Mesendoderm (in vitro differentiated cells): ENCODE measurements at regions not wholly inside any gene's neighbourhood (a gene's known extent, or its start where the extent isn't known, plus 50 kb on each side); places are given as distances from the start of the nearest gene placed in this dataset.

Source experiments
- DNase-seq: peaks from one replicate; pipeline ENCODE4 v3.0.0; 2013
- H2AK5ac ChIP-seq: 2 replicates; pipeline ENCODE4 v1.6.1; 2013; ENCODE audit warnings: low read length, inconsistent platforms
- H2BK120ac ChIP-seq: 2 replicates; pipeline ENCODE4 v1.6.1; 2013; ENCODE audit warnings: low read depth, mild to moderate bottlenecking, low read length, moderate library complexity, mixed read lengths
- H2BK15ac ChIP-seq: replicated peaks from 2 replicates; pipeline ENCODE4 v1.6.1; 2013; ENCODE audit warnings: low read depth, mild to moderate bottlenecking, moderate library complexity
- H2BK5ac ChIP-seq: 2 replicates; pipeline ENCODE4 v1.6.1; 2013; ENCODE audit warnings: low read length, inconsistent platforms
- H3K18ac ChIP-seq: 2 replicates; pipeline ENCODE4 v1.6.1; 2013; ENCODE audit warnings: mild to moderate bottlenecking, low read length, mixed read lengths
- H3K23ac ChIP-seq: one replicate; pipeline ENCODE4 v1.6.1; 2013; ENCODE audit warnings: low read length
- H3K27ac ChIP-seq: 2 replicates; pipeline ENCODE4 v1.5.1; 2013; ENCODE audit warnings: low read depth, mild to moderate bottlenecking, inconsistent platforms, low read length, moderate library complexity
- H3K27me3 ChIP-seq: 2 replicates; pipeline ENCODE4 v1.6.1; 2013; ENCODE audit warnings: low read length, control low read depth, mild to moderate bottlenecking, inconsistent platforms; ENCODE audit not compliant: insufficient read depth, poor library complexity
- H3K36me3 ChIP-seq: 2 replicates; pipeline ENCODE4 v1.6.1; 2013; ENCODE audit warnings: low read length, inconsistent platforms; ENCODE audit not compliant: control insufficient read depth, insufficient read depth
- H3K4ac ChIP-seq: one replicate; pipeline ENCODE4 v1.6.1; 2013; ENCODE audit warnings: low read depth, mild to moderate bottlenecking, low read length, moderate library complexity
- H3K4me1 ChIP-seq: 2 replicates; pipeline ENCODE4 v1.6.1; 2013; ENCODE audit warnings: low read depth, low read length, inconsistent platforms; ENCODE audit not compliant: control insufficient read depth
- H3K4me2 ChIP-seq: 2 replicates; pipeline ENCODE4 v1.6.1; 2013; ENCODE audit warnings: low read length
- H3K4me3 ChIP-seq: 2 replicates; pipeline ENCODE4 v1.5.1; 2013; ENCODE audit warnings: mild to moderate bottlenecking, low read length
- H3K56ac ChIP-seq: one replicate; pipeline ENCODE4 v1.6.1; 2013; ENCODE audit warnings: low read length
- H3K79me1 ChIP-seq: 2 replicates; pipeline ENCODE4 v1.6.1; 2013; ENCODE audit warnings: low read length, inconsistent platforms
- H3K79me2 ChIP-seq: 2 replicates; pipeline ENCODE4 v1.6.1; 2013; ENCODE audit warnings: mild to moderate bottlenecking, low read length; ENCODE audit not compliant: control insufficient read depth, insufficient read depth
- H3K9ac ChIP-seq: 2 replicates; pipeline ENCODE4 v1.6.1; 2013; ENCODE audit warnings: low read length, inconsistent platforms
- H4K5ac ChIP-seq: one replicate; pipeline ENCODE4 v1.6.1; 2013; ENCODE audit warnings: low read length
- H4K8ac ChIP-seq: one replicate; pipeline ENCODE4 v1.6.1; 2013; ENCODE audit warnings: low read depth, mild to moderate bottlenecking, control low read depth, low read length, moderate library complexity
- whole genome bisulfite sequencing: extraction: QIAGEN DNeasy Blood & Tissue Kit; methylation state at CpG from one replicate; pipeline ENCODE4 v1.1.7; 2013; ENCODE audit warnings: low lambda C conversion rate, missing lambda C conversion rate; ENCODE audit not compliant: insufficient coverage; ENCODE audit errors: extremely low coverage; 5-methylcytosine and 5-hydroxymethylcytosine counted together

DNA sequence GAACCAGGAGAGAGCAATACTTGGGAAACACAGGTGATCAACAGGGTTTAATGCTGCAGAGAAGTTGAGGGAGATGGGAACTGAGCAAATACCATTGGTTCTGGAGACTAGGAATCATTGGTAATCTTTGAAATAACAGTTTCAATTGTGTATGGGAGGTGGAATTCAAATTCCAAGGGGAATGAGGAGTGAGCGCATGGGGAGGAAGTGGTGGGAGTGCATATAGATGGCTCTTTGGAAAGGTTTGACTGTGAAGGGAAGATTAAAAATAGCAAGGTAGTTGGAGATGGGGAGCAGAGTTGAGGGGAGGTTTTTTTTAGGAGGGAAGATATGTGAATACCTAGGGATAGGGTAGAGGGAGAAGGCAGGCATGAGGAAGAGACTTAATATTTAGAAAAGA, 51.1 kb upstream of the ROPN1 start:
- no peak overlapping the region for H2BK15ac ChIP-seq
- H4K8ac ChIP-seq = no peak overlapping the region
- H3K9ac ChIP-seq = no peak overlapping the region
- H3K36me3 ChIP-seq = no peaks in the 10 kb centered on the region
- H3K4ac ChIP-seq = no peak overlapping the region
- no peak overlapping the region for H3K56ac ChIP-seq
- no peak overlapping the region for H2AK5ac ChIP-seq
- H3K4me1 ChIP-seq = no peaks in the 10 kb centered on the region
- no peak overlapping the region for H2BK5ac ChIP-seq
- no peaks in the 10 kb centered on the region for H3K79me1 ChIP-seq
- H3K27me3 ChIP-seq = no peaks in the 10 kb centered on the region
- H3K23ac ChIP-seq = no peak overlapping the region
- H3K4me3 ChIP-seq = no peak overlapping the region
- no peak overlapping the region for H4K5ac ChIP-seq
- H3K79me2 ChIP-seq = no peaks in the 10 kb centered on the region
- H3K27ac ChIP-seq = no peak overlapping the region
- DNase-seq = no peak
- WGBS = no CpG with 5 or more reads among the region's 1 CpG
- no peak overlapping the region for H3K4me2 ChIP-seq
- H3K18ac ChIP-seq = no peak overlapping the region
- H2BK120ac ChIP-seq = no peak overlapping the region

DNA sequence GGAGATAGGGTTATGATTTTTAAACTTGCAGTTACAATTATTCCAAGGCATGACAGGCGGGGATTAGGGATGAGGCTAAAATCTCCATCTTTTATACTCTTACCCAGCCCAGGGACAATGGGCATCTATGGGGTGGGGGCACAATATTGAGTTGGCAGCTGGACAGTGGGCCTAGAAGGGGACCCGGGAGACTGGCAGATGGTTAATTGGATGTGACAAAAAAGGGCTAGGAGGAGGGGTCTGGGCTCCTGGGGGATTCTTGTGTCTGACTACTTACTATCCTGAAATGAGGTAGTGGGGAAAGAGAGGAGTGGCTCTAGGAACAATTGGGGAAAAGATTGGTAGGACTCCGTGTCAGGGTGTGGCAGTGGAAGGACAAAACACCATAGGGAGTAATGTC, 53.0 kb upstream of the ROPN1 start:
- H2AK5ac ChIP-seq = no peak overlapping the region
- no peak overlapping the region for H4K8ac ChIP-seq
- no peak overlapping the region for H3K27ac ChIP-seq
- no peak overlapping the region for H2BK120ac ChIP-seq
- H3K36me3 ChIP-seq = no peaks in the 10 kb centered on the region
- H3K18ac ChIP-seq = no peak overlapping the region
- H3K79me1 ChIP-seq = no peaks in the 10 kb centered on the region
- no peak overlapping the region for H3K9ac ChIP-seq
- no peak for DNase-seq
- H3K4ac ChIP-seq = no peak overlapping the region
- H3K4me2 ChIP-seq = no peak overlapping the region
- WGBS = no CpG with 5 or more reads among the region's 3 CpGs
- no peak overlapping the region for H3K4me3 ChIP-seq
- H4K5ac ChIP-seq = no peak overlapping the region
- no peaks in the 10 kb centered on the region for H3K4me1 ChIP-seq
- no peaks in the 10 kb centered on the region for H3K27me3 ChIP-seq
- no peak overlapping the region for H3K23ac ChIP-seq
- no peak overlapping the region for H2BK5ac ChIP-seq
- H3K79me2 ChIP-seq = no peaks in the 10 kb centered on the region
- no peak overlapping the region for H3K56ac ChIP-seq
- H2BK15ac ChIP-seq = no peak overlapping the region

DNA sequence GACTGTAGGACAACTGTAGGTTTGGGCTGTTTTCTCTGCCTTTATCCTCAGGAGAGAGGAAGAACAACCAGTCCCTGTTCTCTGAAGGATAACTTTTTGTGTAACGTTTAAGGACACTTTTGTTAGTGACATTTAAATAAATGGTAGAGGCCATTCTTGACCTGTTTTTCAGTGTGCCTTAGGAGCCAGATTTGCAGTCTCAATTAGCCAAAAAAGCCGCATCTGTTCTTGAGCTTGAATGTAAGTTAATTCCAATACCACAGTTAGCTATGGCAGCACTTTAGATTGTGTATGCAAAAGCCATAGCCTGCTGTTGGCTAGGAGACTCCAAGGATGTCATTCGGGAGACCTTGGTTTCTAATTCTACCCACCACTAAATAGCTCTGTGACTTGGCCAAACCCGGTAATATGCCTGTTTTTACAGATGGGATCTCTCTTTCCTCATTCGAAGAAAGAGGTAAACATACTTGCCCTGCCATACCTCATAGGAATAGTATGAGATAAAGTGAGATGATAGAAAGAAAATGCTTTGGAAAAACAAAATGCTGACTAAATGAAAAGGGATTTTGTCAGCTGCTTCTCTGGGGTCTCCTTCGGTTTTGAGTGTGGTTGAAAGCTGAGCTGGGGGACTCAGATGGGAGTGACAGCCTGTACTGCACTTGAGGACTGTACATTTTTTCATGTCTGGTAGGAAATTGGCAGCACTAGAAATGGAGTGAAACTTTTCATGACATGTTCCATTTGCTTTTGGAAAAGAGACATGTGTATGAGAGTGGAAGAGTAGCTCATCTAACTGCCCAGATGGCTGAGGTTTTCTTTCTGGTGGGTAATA, 57.3 kb upstream of the ROPN1 start:
- Histone ChIP-seq H2BK5ac (no peak overlapping the region), H3K4me3 (no peak overlapping the region), H2BK120ac (no peak overlapping the region), H3K18ac (no peak overlapping the region), H3K4me2 (no peak overlapping the region), H3K23ac (no peak overlapping the region), H2BK15ac (no peak overlapping the region), H3K79me2 (no peaks in the 10 kb centered on the region), H3K56ac (no peak overlapping the region), H3K79me1 (no peaks in the 10 kb centered on the region), H4K8ac (no peak overlapping the region), H2AK5ac (no peak overlapping the region), H3K9ac (no peak overlapping the region), H3K4me1 (no peaks in the 10 kb centered on the region), H4K5ac (no peak overlapping the region), H3K27me3 (no peaks in the 10 kb centered on the region), H3K27ac (no peak overlapping the region), H3K36me3 (no peaks in the 10 kb centered on the region), H3K4ac (no peak overlapping the region)
- WGBS = no CpG with 5 or more reads among the region's 6 CpGs
- no peak for DNase-seq

DNA sequence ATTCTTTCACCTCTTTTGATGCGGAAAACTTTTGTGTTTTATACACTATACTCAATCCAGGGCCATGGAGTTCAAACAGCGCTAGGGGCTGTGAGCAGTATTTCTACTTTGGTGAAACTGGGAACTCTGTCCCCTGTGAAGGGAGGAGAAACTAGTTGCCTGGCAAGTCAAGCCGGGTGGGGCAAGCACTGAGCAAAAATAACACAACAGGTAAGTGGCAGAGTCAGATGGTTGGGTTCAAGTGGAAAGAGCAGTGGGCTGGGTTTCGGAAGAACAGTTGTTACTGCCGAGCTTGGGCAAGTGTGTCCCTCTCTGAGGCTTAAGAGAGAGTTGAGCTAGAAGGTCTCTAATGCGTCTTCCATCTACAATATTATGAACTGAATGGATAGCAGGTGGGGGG, 59.7 kb upstream of the ROPN1 start:
- no CpG with 5 or more reads among the region's 6 CpGs for WGBS
- no peaks in the 10 kb centered on the region for H3K79me1 ChIP-seq

DNA sequence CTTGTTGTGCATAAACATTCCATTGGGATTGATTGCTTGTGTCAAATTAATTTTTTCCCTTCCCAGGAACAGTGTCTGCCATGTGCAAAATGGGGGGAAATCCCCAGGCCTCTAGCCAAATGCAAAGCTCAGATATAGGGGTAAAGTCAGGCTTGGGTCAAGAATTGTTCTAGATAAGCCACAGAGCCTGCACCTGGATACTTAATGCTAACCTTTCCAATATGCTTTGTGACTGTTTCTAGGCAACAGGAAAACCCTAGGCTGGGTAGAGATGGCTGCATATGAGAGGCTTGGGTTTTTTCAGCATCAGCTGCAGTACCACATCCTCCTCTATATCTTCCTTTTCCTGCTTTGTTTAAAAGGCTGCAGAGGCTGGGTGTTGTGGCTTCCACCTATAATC, 61.9 kb upstream of the ROPN1 start:
- Histone ChIP-seq H3K18ac (no peak overlapping the region), H3K4ac (no peak overlapping the region), H3K27me3 (no peaks in the 10 kb centered on the region), H4K8ac (no peak overlapping the region), H3K36me3 (no peaks in the 10 kb centered on the region), H3K79me1 (no peaks in the 10 kb centered on the region), H3K23ac (no peak overlapping the region), H3K27ac (no peak overlapping the region), H3K4me2 (no peak overlapping the region), H2AK5ac (no peak overlapping the region), H3K9ac (no peak overlapping the region), H3K56ac (no peak overlapping the region), H2BK120ac (no peak overlapping the region), H2BK5ac (no peak overlapping the region), H3K79me2 (no peaks in the 10 kb centered on the region), H3K4me1 (peaks cover 3% of the 10 kb centered on the region), H4K5ac (no peak overlapping the region), H2BK15ac (no peak overlapping the region), H3K4me3 (no peak overlapping the region)
- no peak for DNase-seq

More for the DNA sequence above, 59.7 kb upstream of the ROPN1 start:
- H3K4ac ChIP-seq = no peak overlapping the region
- H3K4me2 ChIP-seq = no peak overlapping the region
- H3K4me1 ChIP-seq = peaks cover 3% of the 10 kb centered on the region
- no peak overlapping the region for H2BK120ac ChIP-seq
- H3K18ac ChIP-seq = no peak overlapping the region
- H2AK5ac ChIP-seq = no peak overlapping the region
- H3K27me3 ChIP-seq = no peaks in the 10 kb centered on the region
- no peak overlapping the region for H2BK5ac ChIP-seq
- H4K5ac ChIP-seq = no peak overlapping the region
- H3K23ac ChIP-seq = no peak overlapping the region
- H3K27ac ChIP-seq = no peak overlapping the region
- no peak overlapping the region for H3K4me3 ChIP-seq
- no peak overlapping the region for H3K9ac ChIP-seq
- no peaks in the 10 kb centered on the region for H3K79me2 ChIP-seq
- no peak for DNase-seq
- H3K56ac ChIP-seq = no peak overlapping the region
- no peaks in the 10 kb centered on the region for H3K36me3 ChIP-seq
- no peak overlapping the region for H4K8ac ChIP-seq
- no peak overlapping the region for H2BK15ac ChIP-seq

DNA sequence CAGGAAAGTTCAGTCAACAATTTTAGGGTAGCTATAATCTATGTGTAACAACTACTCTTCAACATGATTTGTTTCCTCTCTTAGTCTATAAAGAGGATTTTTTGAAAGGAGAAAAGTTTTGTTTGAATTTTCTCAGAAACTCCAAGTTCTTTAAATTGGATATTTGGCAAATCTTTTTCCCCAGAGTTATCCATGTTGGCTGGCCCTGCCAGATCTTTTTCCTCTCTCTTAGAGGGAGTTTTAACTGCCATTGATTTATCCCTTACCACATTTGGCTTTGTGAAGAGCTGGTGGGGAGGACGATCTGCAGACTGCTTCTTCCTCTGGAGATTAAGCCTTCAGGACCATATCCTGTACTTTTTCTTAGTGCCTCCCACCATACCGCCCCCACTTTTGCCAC, 64.9 kb upstream of the ROPN1 start:
- H2AK5ac ChIP-seq = no peak overlapping the region
- H4K5ac ChIP-seq = no peak overlapping the region
- no peak overlapping the region for H2BK5ac ChIP-seq
- no peaks in the 10 kb centered on the region for H3K27me3 ChIP-seq
- no peak overlapping the region for H3K4me3 ChIP-seq
- DNase-seq = no peak
- no peak overlapping the region for H3K27ac ChIP-seq
- no peaks in the 10 kb centered on the region for H3K79me1 ChIP-seq
- WGBS = no CpG with 5 or more reads among the region's 2 CpGs
- H2BK15ac ChIP-seq = no peak overlapping the region
- no peak overlapping the region for H4K8ac ChIP-seq
- H3K4me1 ChIP-seq = peaks cover 3% of the 10 kb centered on the region
- H2BK120ac ChIP-seq = no peak overlapping the region
- no peak overlapping the region for H3K56ac ChIP-seq
- no peak overlapping the region for H3K9ac ChIP-seq
- no peak overlapping the region for H3K4me2 ChIP-seq
- no peaks in the 10 kb centered on the region for H3K36me3 ChIP-seq
- no peaks in the 10 kb centered on the region for H3K79me2 ChIP-seq
- no peak overlapping the region for H3K23ac ChIP-seq
- no peak overlapping the region for H3K18ac ChIP-seq
- no peak overlapping the region for H3K4ac ChIP-seq
